Mucosa of descending colon (tissue), 3 donors: ENCODE measurements at regions not wholly inside any gene's neighbourhood (a gene's known extent, or its start where the extent isn't known, plus 50 kb on each side); places are given as distances from the start of the nearest gene placed in this dataset.

Experiments
- ATAC-seq: fragments of 200-7000 bp; cut with Tn5 transposase; one replicate; pipeline ENCODE4 v1.9.1; 2020; ENCODE audit warnings: mild to moderate bottlenecking, moderate library complexity
- DNase-seq, 3 donors: peaks; one replicate each; pipeline ENCODE4 v3.0.0-alpha.2; 2020
- H3K36me3 ChIP-seq: fragments of 200-600 bp; one replicate; pipeline ENCODE4 v1.8.0; 2021; ENCODE audit warnings: low read depth, mild to moderate bottlenecking
- H3K4me1 ChIP-seq: fragments of 200-600 bp; one replicate; pipeline ENCODE4 v1.8.0; 2021; ENCODE audit warnings: low read depth, mild to moderate bottlenecking
- H3K4me3 ChIP-seq: fragments of 200-600 bp; one replicate; pipeline ENCODE4 v1.8.0; 2021; ENCODE audit warnings: mild to moderate bottlenecking
- H3K9me3 ChIP-seq: fragments of 200-600 bp; one replicate; pipeline ENCODE4 v1.8.0; 2021; ENCODE audit warnings: mild to moderate bottlenecking
- intact Hi-C, 2 donors: fragments of 100-400 bp; cut with DNase I in 1 of 2; cut with micrococcal nuclease in 1 of 2; formaldehyde crosslinking; loops; one replicate each; pipeline versions ENCODE4 v1.11.0 to v1.11.1; 2022; cut with DNase I, micrococcal nuclease
- TF ChIP-seq, protein P1 (sequence below): fragments of 200-600 bp; IDR thresholded peaks from one replicate; pipeline ENCODE4 v1.8.0; 2022; ENCODE audit warnings: antibody characterized with exemption, mild to moderate bottlenecking
- donor health status: DM: no; HTN: no; CAD: no; lungs with moderate emphysema.
- donor health status: DM: no; HTN: no; CAD: no.
- donor health status: DM: no; HTN: yes; CAD: no.

DNA sequence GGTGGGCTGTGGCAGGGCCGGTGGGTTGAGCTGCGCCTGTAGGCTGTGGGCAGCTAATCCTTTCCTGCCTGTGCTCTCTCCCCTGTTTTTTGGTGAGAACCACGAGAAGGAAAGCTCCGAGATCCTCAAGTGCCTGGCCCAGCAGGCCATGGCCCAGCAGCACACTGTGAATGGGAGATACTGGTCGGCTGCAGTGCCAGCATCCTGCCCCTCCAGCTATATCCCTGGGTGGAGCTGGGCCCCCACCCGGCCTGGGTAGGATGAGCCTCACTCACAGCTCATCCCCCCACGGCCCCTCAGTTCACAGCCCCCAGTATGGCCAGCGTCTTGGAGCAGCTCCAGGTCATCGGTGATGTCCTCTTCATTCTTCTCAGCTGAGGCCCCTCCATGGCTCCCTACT, 164.4 kb upstream of the ZNF267 start:
- no peak overlapping the region for H3K4me3 ChIP-seq
- no peak for DNase-seq
- H3K9me3 ChIP-seq: no peaks in the 10 kb centered on the region
- peaks cover 3% of the 10 kb centered on the region for H3K4me1 ChIP-seq
- intact Hi-C loops: no loop called here
- TF ChIP-seq, protein P1, sequence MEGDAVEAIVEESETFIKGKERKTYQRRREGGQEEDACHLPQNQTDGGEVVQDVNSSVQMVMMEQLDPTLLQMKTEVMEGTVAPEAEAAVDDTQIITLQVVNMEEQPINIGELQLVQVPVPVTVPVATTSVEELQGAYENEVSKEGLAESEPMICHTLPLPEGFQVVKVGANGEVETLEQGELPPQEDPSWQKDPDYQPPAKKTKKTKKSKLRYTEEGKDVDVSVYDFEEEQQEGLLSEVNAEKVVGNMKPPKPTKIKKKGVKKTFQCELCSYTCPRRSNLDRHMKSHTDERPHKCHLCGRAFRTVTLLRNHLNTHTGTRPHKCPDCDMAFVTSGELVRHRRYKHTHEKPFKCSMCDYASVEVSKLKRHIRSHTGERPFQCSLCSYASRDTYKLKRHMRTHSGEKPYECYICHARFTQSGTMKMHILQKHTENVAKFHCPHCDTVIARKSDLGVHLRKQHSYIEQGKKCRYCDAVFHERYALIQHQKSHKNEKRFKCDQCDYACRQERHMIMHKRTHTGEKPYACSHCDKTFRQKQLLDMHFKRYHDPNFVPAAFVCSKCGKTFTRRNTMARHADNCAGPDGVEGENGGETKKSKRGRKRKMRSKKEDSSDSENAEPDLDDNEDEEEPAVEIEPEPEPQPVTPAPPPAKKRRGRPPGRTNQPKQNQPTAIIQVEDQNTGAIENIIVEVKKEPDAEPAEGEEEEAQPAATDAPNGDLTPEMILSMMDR: no peak
- peaks cover 4% of the 10 kb centered on the region for H3K36me3 ChIP-seq
- ATAC-seq: no peak

DNA sequence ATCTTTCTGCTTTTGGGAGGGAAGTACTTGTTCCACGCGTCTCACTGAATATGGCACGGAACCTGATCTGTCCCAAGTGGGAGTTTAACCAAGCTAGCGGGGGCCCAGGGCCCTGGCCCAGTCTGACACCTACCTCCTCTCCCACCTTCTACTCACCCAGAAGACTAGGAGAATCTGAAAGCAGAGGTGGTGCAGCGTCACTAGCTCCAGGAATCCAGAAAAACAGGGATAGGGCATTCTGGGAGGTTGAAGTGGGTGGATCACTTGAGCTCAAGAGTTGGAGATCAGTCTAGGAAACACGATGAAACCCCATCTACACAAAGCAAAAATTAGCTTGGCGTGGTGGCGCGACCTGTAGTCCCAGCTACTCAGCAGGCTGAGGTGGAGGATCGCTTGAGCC, 163.5 kb upstream of the ZNF267 start:
- Histone ChIP-seq H3K4me3 (no peak overlapping the region), H3K36me3 (peaks cover 4% of the 10 kb centered on the region), H3K4me1 (peaks cover 8% of the 10 kb centered on the region), H3K9me3 (no peaks in the 10 kb centered on the region)
- DNase-seq: no peak
- ATAC-seq: no peak
- intact Hi-C loops: no loop called here
- TF ChIP-seq, protein P1: no peak

DNA sequence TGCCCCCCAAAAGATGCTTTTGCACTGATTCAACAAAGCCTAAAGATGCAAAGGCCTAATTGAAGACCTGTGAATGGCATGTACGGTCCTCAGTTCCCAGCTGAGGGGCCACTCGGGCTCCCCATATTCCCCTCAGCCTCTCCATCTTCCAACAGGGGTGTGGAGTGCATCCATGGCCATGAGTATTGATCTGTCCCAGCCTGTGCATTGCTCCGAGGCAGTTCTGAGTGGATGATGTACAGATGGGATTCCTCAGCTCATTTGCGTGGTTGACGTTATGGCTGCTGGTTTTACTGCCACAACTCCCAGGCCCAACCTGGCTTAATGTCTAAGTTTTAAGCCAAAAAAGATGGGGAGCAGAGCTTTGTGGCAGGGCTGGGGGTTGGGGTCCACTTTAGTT, 162.7 kb upstream of the ZNF267 start:
- Histone ChIP-seq H3K4me1 (peaks cover 8% of the 10 kb centered on the region), H3K36me3 (no peaks in the 10 kb centered on the region), H3K9me3 (no peaks in the 10 kb centered on the region), H3K4me3 (no peak overlapping the region)
- DNase-seq (no peak), ATAC-seq (no peak)
- intact Hi-C loops: no loop called here
- TF ChIP-seq, protein P1: no peak

DNA sequence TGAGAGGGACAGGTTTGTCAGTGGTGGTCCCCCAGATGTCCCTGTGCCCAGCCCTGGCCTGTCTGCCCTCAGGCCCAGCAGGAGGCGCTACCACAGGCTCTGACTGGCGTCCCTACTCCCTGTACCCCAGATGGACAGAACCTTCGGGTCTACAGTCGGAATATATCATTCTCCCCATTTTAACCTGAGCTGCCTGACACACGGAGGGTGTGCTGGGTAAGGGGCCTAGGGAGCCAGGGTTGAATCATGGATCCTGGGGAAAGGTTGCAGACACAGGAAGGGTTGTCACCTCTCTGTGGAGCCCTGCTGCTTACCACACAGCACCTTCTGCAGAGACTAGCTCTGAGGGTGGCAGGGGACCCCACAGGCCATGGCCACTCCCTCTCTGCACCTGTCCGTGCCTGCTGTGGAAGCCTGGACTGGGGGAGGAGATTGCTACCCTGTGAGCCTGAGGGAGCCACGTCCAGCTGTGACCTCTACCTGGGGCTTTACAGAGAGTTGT, 162.2 kb upstream of the ZNF267 start:
- peaks cover 8% of the 10 kb centered on the region for H3K4me1 ChIP-seq
- no peaks in the 10 kb centered on the region for H3K36me3 ChIP-seq
- intact Hi-C loops: no loop called here
- H3K4me3 ChIP-seq: no peak overlapping the region
- H3K9me3 ChIP-seq: no peaks in the 10 kb centered on the region
- TF ChIP-seq, protein P1: no peak
- no peak for ATAC-seq
- DNase-seq: peak in 1 of 3 donors; percentile 19

DNA sequence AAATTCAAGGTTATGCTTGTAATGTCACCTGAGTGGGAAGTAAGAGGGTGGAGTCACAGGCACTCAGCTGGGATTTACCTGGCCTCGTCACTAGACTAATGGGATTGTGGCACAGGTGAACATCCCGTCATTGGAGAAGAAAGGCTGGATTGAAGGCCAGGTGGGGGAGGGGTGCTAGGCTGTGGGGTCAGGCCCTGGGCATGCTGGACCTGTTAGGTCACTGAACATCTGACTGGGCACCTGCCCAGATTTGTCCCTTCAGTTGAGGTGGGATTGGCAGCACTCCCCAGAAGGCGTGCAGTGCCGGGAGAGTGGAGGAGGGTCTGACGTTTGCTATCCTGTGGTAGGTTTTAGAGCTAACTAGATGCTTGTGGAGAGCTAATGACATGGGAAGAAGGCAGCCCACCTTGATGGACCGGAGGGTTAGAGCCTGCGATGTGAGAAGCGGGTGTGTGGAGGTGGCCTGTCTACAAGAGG, 161.5 kb upstream of the ZNF267 start:
- H3K4me3 ChIP-seq: no peak overlapping the region
- intact Hi-C loops: no loop called here
- TF ChIP-seq, protein P1: no peak
- no peaks in the 10 kb centered on the region for H3K36me3 ChIP-seq
- H3K9me3 ChIP-seq: no peaks in the 10 kb centered on the region
- ATAC-seq (no peak), DNase-seq (peak in 1 of 3 donors; percentile 26)
- H3K4me1 ChIP-seq: peaks cover 8% of the 10 kb centered on the region
